A549 (cell line): ENCODE measurements at regions not wholly inside any gene's neighbourhood (a gene's known extent, or its start where the extent isn't known, plus 50 kb on each side); places are given as distances from the start of the nearest gene placed in this dataset.

Experiments
- ATAC-seq, 2 experiments: fragments of 200-7000 bp in 1 of 2; fragments of >200 bp in 1 of 2; cut with Nextera tagmentation in 1 of 2; cut with Tn5 transposase in 1 of 2; 3 replicates each; pipeline versions ENCODE4 v1.8.0 to v1.9.1; 2018 to 2020; ENCODE audit warnings: mild to moderate bottlenecking in 1 of 2, moderate library complexity in 1 of 2
- CTCF ChIA-PET: fragments of 300-600 bp; sonication (Branson Sonifier 250); formaldehyde crosslinking; extraction: SDS; loops from one replicate; lab custom pipeline; 2021; ENCODE audit warnings: antibody characterized with exemption, inconsistent platforms; lab: Yijun Ruan, JAX
- POLR2A ChIA-PET: fragments of 350-600 bp; formaldehyde crosslinking; extraction: SDS; loops from one replicate; lab custom pipeline; 2021; ENCODE audit warnings: antibody characterized with exemption, inconsistent platforms; lab: Yijun Ruan, JAX
- DNase-seq, 2 experiments: peaks; one replicate each; pipeline versions ENCODE4 v3.0.0 to v3.0.0-alpha.2; 2011 to 2016; ENCODE audit warnings: low read depth in 1 of 2, low spot score in 1 of 2
- FAIRE-seq: peaks from 2 replicates; lab custom pipeline; 2011; peaks lifted over from hg19 to GRCh38; lab: Jason Lieb, UNC
- H3K27ac ChIP-seq, 2 experiments: fragments of >200 bp; sonication (Bioruptor Twin); formaldehyde crosslinking; 3 replicates each; pipeline ENCODE4 v1.5.1; 2016 to 2017
- H3K4me1 ChIP-seq: fragments of >200 bp; sonication (Bioruptor Twin); formaldehyde crosslinking; 3 replicates; pipeline ENCODE4 v1.6.1; 2016
- H3K4me2 ChIP-seq: fragments of >200 bp; sonication (Bioruptor Twin); formaldehyde crosslinking; 3 replicates; pipeline ENCODE4 v1.6.1; 2016
- H3K4me3 ChIP-seq: fragments of >200 bp; sonication (Bioruptor Twin); formaldehyde crosslinking; 3 replicates; pipeline ENCODE4 v1.5.1; 2016
- H3K9me3 ChIP-seq: fragments of >200 bp; sonication (Bioruptor Twin); formaldehyde crosslinking; 3 replicates; pipeline ENCODE4 v1.6.1; 2016
- ATOH8 ChIP-seq: fragments of 250-450 bp; sonication (Bioruptor Pico); IDR thresholded peaks from 2 replicates; pipeline ENCODE4 v1.5.0; 2020; ENCODE audit warnings: low read depth, mild to moderate bottlenecking, moderate library complexity
- BHLHE40 ChIP-seq: IDR thresholded peaks from 2 replicates; pipeline ENCODE4 v1.6.1; 2012; ENCODE audit warnings: low read depth, low read length, inconsistent platforms
- EHF ChIP-seq: fragments of 250-450 bp; sonication (Bioruptor Pico); IDR thresholded peaks from 2 replicates; pipeline ENCODE4 v1.5.0; 2020; ENCODE audit warnings: mild to moderate bottlenecking
- ELK1 ChIP-seq: fragments of 150-350 bp; IDR thresholded peaks from 2 replicates; pipeline ENCODE4 v1.6.1; 2014; ENCODE audit warnings: low read depth, mild to moderate bottlenecking, low read length
- EP300 ChIP-seq, 2 experiments: fragments of >200 bp; sonication (Bioruptor Twin); formaldehyde crosslinking; IDR thresholded peaks; 2 replicates in 1 of 2; 3 replicates in 1 of 2; pipeline ENCODE4 v1.6.1; 2016 to 2017
- FOSB ChIP-seq: fragments of 250-450 bp; sonication (Bioruptor Pico); IDR thresholded peaks from 2 replicates; pipeline ENCODE4 v1.5.0; 2020; ENCODE audit warnings: mild to moderate bottlenecking, moderate library complexity
- FOSL2 ChIP-seq, 2 experiments: fragments of 450-650 bp in 1 of 2; fragments of >200 bp in 1 of 2; sonication (Bioruptor Twin) in 1 of 2; formaldehyde crosslinking; IDR thresholded peaks; 2 replicates each; pipeline versions ENCODE4 v1.5.0 to v1.6.1; 2016 to 2020; ENCODE audit warnings: mild to moderate bottlenecking in 1 of 2, moderate library complexity in 1 of 2
- FOXS1 ChIP-seq: fragments of 250-450 bp; sonication (Bioruptor Pico); IDR thresholded peaks from 2 replicates; pipeline ENCODE4 v1.5.0; 2020; ENCODE audit warnings: mild to moderate bottlenecking, moderate library complexity
- HDAC2 ChIP-seq: fragments of 200-600 bp; sonication (generic); IDR thresholded peaks from 2 replicates; pipeline ENCODE4 v1.6.1; 2016
- HES2 ChIP-seq: fragments of >200 bp; sonication (Bioruptor Twin); formaldehyde crosslinking; IDR thresholded peaks from 2 replicates; pipeline ENCODE4 v1.6.1; 2016
- HOXB13 ChIP-seq: fragments of 250-450 bp; sonication (Bioruptor Pico); IDR thresholded peaks from 2 replicates; pipeline ENCODE4 v1.5.0; 2020; ENCODE audit warnings: low read depth, mild to moderate bottlenecking, moderate library complexity
- JUN ChIP-seq, 2 experiments: fragments of >200 bp; sonication (Bioruptor Twin); formaldehyde crosslinking; IDR thresholded peaks; 2 replicates in 1 of 2; 3 replicates in 1 of 2; pipeline ENCODE4 v1.6.1; 2016 to 2017
- JUNB ChIP-seq: fragments of >200 bp; sonication (Bioruptor Twin); formaldehyde crosslinking; IDR thresholded peaks from 2 replicates; pipeline ENCODE4 v1.6.1; 2016
- KDM5A ChIP-seq: fragments of 200-600 bp; sonication (generic); IDR thresholded peaks from 2 replicates; pipeline ENCODE4 v1.6.1; 2016; ENCODE audit warnings: antibody characterized with exemption, mild to moderate bottlenecking
- MAX ChIP-seq: IDR thresholded peaks from 2 replicates; pipeline ENCODE4 v1.6.1; 2012
- PHF8 ChIP-seq: fragments of 200-600 bp; sonication (generic); IDR thresholded peaks from 2 replicates; pipeline ENCODE4 v1.6.1; 2016; ENCODE audit warnings: low read depth, mild to moderate bottlenecking, antibody characterized with exemption, moderate library complexity, borderline replicate concordance
- POLR2A ChIP-seq: IDR thresholded peaks from 2 replicates; pipeline ENCODE4 v1.6.1; 2012; ENCODE audit warnings: mild to moderate bottlenecking, low read length
- RAD21 ChIP-seq, 2 experiments: fragments of >200 bp in 1 of 2; sonication (Bioruptor Twin) in 1 of 2; formaldehyde crosslinking in 1 of 2; IDR thresholded peaks in 1 of 2; conservative IDR thresholded peaks in 1 of 2; 2 replicates in 1 of 2; 3 replicates in 1 of 2; pipeline ENCODE4 v1.6.1; 2012 to 2018; ENCODE audit warnings: inconsistent platforms in 1 of 2
- RCOR1 ChIP-seq: fragments of 150-350 bp; IDR thresholded peaks from 2 replicates; pipeline ENCODE4 v1.6.1; 2014; ENCODE audit warnings: antibody characterized with exemption, low read length, low read depth
- ZC3H11A ChIP-seq: fragments of 450-650 bp; IDR thresholded peaks from 2 replicates; pipeline ENCODE4 v1.6.1; 2014; ENCODE audit warnings: antibody characterized with exemption, mild to moderate bottlenecking
- ZNF302 ChIP-seq: fragments of 250-450 bp; sonication (Bioruptor Pico); IDR thresholded peaks from 2 replicates; pipeline ENCODE4 v1.9.0; 2021; ENCODE audit warnings: inconsistent platforms, mild to moderate bottlenecking, moderate library complexity
- WGBS: methylation state at CpG from one replicate; pipeline ENCODE4 v1.1.6; 2017; ENCODE audit errors: missing lambda C conversion rate; 5-methylcytosine and 5-hydroxymethylcytosine counted together

- TF ChIP-seq PHF8 (no peak), RCOR1 (no peak), FOSL2 (IDR thresholded peaks at IDR 0.05) (no peak), FOSL2 (CRISPR knock-in tag; IDR thresholded peaks at IDR 0.05) (no peak), JUNB (no peak), ELK1 (no peak), KDM5A (no peak), HDAC2 (no peak), HES2 (no peak)
- TF ChIP-seq, all 56 proteins: peak for 0
These were observed 70.8 kb downstream of the FOXA2 start (continued) for GRCh38 chr20:22513574-22513973.

- TF ChIP-seq ZNF302 (CRISPR knock-in tag) (no peak), POLR2A (no peak), MAX (no peak), FOXS1 (CRISPR knock-in tag) (no peak), HES2 (no peak), FOSL2 (IDR thresholded peaks at IDR 0.05) (no peak), FOSL2 (CRISPR knock-in tag; IDR thresholded peaks at IDR 0.05) (no peak), FOSB (CRISPR knock-in tag) (no peak), ZC3H11A (no peak), EP300 (IDR thresholded peaks at IDR 0.05) (no peak), ATOH8 (CRISPR knock-in tag) (no peak), RCOR1 (no peak), RAD21 (conservative IDR thresholded peaks at IDR 0.05 in 1 of 2, IDR thresholded peaks at IDR 0.05 in 1 of 2) (no peak), JUN (IDR thresholded peaks at IDR 0.05) (no peak), EHF (CRISPR knock-in tag) (no peak), PHF8 (no peak), ELK1 (no peak), BHLHE40 (no peak), HOXB13 (CRISPR knock-in tag) (no peak)
- Histone ChIP-seq H3K9me3 (no peaks in the 10 kb centered on the region), H3K4me1 (peaks cover 16% of the 10 kb centered on the region), H3K27ac (peak overlapping the region in 1 of 2 experiments; percentile 69; a peak in 4 of 6 replicates), H3K4me3 (no peak overlapping the region), H3K4me2 (peak overlapping the region; percentile 63)
- CTCF ChIA-PET: interaction anchor here (0.6 to 2.6 kb wide), 7 partner anchors 10 to 110 kb away, joined by 3 to 13 read pairs (median 4); no protein-coding TSS in a partner anchor
- DNase-seq (no peak), FAIRE-seq (no peak), ATAC-seq (peak in 1 of 2 experiments; percentile 38; a peak in 3 of 6 replicates)
- POLR2A ChIA-PET: no interaction called here
- 94% methylated on average over 1 of the region's 1 CpG for WGBS
These were observed 71.4 kb downstream of the FOXA2 start for GRCh38 chr20:22512911-22513489.
